ENCODE measurements at regions not wholly inside any gene's neighbourhood (a gene's known extent, or its start where the extent isn't known, plus 50 kb on each side); places are given as distances from the start of the nearest gene placed in this dataset.

- TF ChIP-seq EZH2 (IDR thresholded peaks at IDR 0.05; ENCODE audit: low read length, missing control alignments) (no peak), CTCF (conservative IDR thresholded peaks at IDR 0.05 in 1 of 2, IDR thresholded peaks at IDR 0.05 in 1 of 2; ENCODE audit: low read depth in 1 of 2, low read length in 2 of 2) (no peak)
Measured at GRCh38 chr10:124176349-124177179, 83.2 kb upstream of the CHST15 start.

All from fibroblast of lung (primary cell).